GM23338 (cell line): ENCODE measurements at regions not wholly inside any gene's neighbourhood (a gene's known extent, or its start where the extent isn't known, plus 50 kb on each side); places are given as distances from the start of the nearest gene placed in this dataset.

Experiments used
- ATAC-seq: fragments of 200-7000 bp; cut with Tn5 transposase; 3 replicates; pipeline ENCODE4 v1.9.1; 2020
- DNase-seq: peaks from one replicate; pipeline ENCODE4 v3.0.0-alpha.2; 2015; ENCODE audit warnings: low spot score
- H2AFZ ChIP-seq: fragments of 200-600 bp; sonication (generic); 2 replicates; pipeline ENCODE4 v1.8.0; 2016; ENCODE audit warnings: antibody characterized with exemption, mild to moderate bottlenecking, moderate library complexity
- H3F3A ChIP-seq: fragments of 200-600 bp; sonication (generic); replicated peaks from 2 replicates; pipeline ENCODE4 v1.8.0; 2017; ENCODE audit warnings: antibody characterized with exemption, mixed run types, low read depth
- H3K27ac ChIP-seq: fragments of 200-600 bp; sonication (generic); 2 replicates; pipeline ENCODE4 v1.6.1; 2016; ENCODE audit warnings: low read depth
- H3K27me3 ChIP-seq: fragments of 200-600 bp; sonication (generic); 2 replicates; pipeline ENCODE4 v1.8.0; 2016; ENCODE audit warnings: mild to moderate bottlenecking, mixed run types, moderate library complexity; ENCODE audit not compliant: insufficient read depth
- H3K36me3 ChIP-seq: fragments of 200-600 bp; sonication (generic); 2 replicates; pipeline ENCODE4 v1.8.0; 2016; ENCODE audit warnings: mild to moderate bottlenecking; ENCODE audit not compliant: insufficient read depth
- H3K4me1 ChIP-seq: fragments of 200-600 bp; sonication (generic); 2 replicates; pipeline ENCODE4 v1.8.0; 2016; ENCODE audit warnings: mild to moderate bottlenecking, moderate library complexity; ENCODE audit not compliant: insufficient read depth
- H3K4me2 ChIP-seq: fragments of 200-600 bp; sonication (generic); 2 replicates; pipeline ENCODE4 v1.7.1; 2017; ENCODE audit warnings: mixed run types
- H3K4me3 ChIP-seq: fragments of 200-600 bp; sonication (generic); 2 replicates; pipeline ENCODE4 v1.6.1; 2016; ENCODE audit warnings: mixed run types
- H3K79me2 ChIP-seq: fragments of 200-600 bp; sonication (generic); replicated peaks from 2 replicates; pipeline ENCODE4 v1.8.0; 2017; ENCODE audit warnings: mild to moderate bottlenecking; ENCODE audit not compliant: insufficient read depth
- H3K9me2 ChIP-seq: fragments of 200-600 bp; sonication (generic); 2 replicates; pipeline ENCODE4 v1.8.0; 2017; ENCODE audit not compliant: insufficient read depth
- H4K20me1 ChIP-seq: fragments of 200-600 bp; sonication (generic); replicated peaks from 2 replicates; pipeline ENCODE4 v1.8.0; 2017; ENCODE audit warnings: mild to moderate bottlenecking; ENCODE audit not compliant: insufficient read depth
- H3K27ac Mint-ChIP-seq: 2 replicates; pipeline ENCODE4 v1.8.0; 2020; ENCODE audit warnings: inconsistent platforms, mild to moderate bottlenecking, moderate library complexity, mixed read lengths
- H3K27me3 Mint-ChIP-seq: 3 replicates; pipeline ENCODE4 v1.8.0; 2022; ENCODE audit warnings: low read depth, mild to moderate bottlenecking, moderate library complexity, mixed read lengths, inconsistent platforms; ENCODE audit not compliant: insufficient read depth, poor library complexity
- H3K36me3 Mint-ChIP-seq: 3 replicates; pipeline ENCODE4 v1.8.0; 2021; ENCODE audit warnings: low read depth, mild to moderate bottlenecking, inconsistent platforms, moderate library complexity, mixed read lengths
- H3K4me1 Mint-ChIP-seq: 3 replicates; pipeline ENCODE4 v1.8.0; 2020; ENCODE audit warnings: mild to moderate bottlenecking, inconsistent platforms, mixed read lengths
- H3K4me3 Mint-ChIP-seq: 3 replicates; pipeline ENCODE4 v1.8.0; 2021; ENCODE audit warnings: moderate library complexity, mild to moderate bottlenecking, inconsistent platforms, mixed read lengths
- H3K9me3 Mint-ChIP-seq: 3 replicates; pipeline ENCODE4 v1.8.0; 2020; ENCODE audit warnings: moderate library complexity, mild to moderate bottlenecking, inconsistent platforms, mixed read lengths
- CREB1 ChIP-seq: fragments of 250-450 bp; sonication (Bioruptor Pico); IDR thresholded peaks from 2 replicates; pipeline ENCODE4 v1.5.0; 2020; ENCODE audit warnings: low read depth, mild to moderate bottlenecking, moderate library complexity
- POLR2AphosphoS5 ChIP-seq: IDR thresholded peaks from 2 replicates; pipeline ENCODE4 v1.6.1; 2016; ENCODE audit warnings: antibody characterized with exemption, low read depth
- ZNF331 ChIP-seq: fragments of 250-450 bp; sonication (Bioruptor Pico); IDR thresholded peaks from 2 replicates; pipeline ENCODE4 v1.5.0; 2020; ENCODE audit warnings: low read depth, mild to moderate bottlenecking, moderate library complexity
- TF ChIP-seq, protein P1 (sequence below): IDR thresholded peaks from one replicate; pipeline ENCODE4 v1.6.1; 2018; ENCODE audit warnings: antibody characterized with exemption; ENCODE audit not compliant: unreplicated experiment
- TF ChIP-seq, protein P2 (sequence below): IDR thresholded peaks from 2 replicates; pipeline ENCODE4 v1.6.1; 2016; ENCODE audit warnings: antibody characterized with exemption
- TF ChIP-seq, protein P3 (sequence below), 2 experiments: fragments of 200-600 bp in 1 of 2; sonication (generic) in 1 of 2; conservative IDR thresholded peaks; 2 replicates each; pipeline versions ENCODE4 v1.5.1 to v1.6.1; 2016 to 2017; ENCODE audit warnings: antibody characterized with exemption in 2 of 2, low read depth in 2 of 2, mild to moderate bottlenecking in 2 of 2, moderate library complexity in 1 of 2
- TF ChIP-seq, protein P4 (sequence below): fragments of 250-450 bp; sonication (Bioruptor Pico); IDR thresholded peaks from 2 replicates; pipeline ENCODE4 v1.5.0; 2020; ENCODE audit warnings: mild to moderate bottlenecking, moderate library complexity

DNA sequence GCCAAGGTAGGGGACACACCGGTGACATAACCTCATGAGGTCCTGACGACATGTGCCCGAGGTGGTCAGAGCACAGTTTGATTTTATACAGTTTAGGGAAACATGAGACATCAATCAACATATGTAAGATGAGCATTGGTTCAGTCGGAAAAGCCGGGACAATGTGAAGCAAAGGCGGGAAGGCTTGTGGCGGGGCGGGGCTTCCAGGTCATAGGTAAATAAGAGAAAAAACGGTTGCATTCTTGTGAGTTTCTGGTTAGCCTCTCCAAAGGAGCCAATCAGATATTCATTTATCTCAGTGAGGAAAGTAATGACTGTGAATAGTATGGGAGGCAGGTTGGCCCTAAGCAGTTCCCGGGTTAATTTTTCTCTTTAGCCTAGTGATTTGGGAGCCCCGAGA, 271.7 kb upstream of the ATP10A start (continued):
- TF ChIP-seq, protein P1, sequence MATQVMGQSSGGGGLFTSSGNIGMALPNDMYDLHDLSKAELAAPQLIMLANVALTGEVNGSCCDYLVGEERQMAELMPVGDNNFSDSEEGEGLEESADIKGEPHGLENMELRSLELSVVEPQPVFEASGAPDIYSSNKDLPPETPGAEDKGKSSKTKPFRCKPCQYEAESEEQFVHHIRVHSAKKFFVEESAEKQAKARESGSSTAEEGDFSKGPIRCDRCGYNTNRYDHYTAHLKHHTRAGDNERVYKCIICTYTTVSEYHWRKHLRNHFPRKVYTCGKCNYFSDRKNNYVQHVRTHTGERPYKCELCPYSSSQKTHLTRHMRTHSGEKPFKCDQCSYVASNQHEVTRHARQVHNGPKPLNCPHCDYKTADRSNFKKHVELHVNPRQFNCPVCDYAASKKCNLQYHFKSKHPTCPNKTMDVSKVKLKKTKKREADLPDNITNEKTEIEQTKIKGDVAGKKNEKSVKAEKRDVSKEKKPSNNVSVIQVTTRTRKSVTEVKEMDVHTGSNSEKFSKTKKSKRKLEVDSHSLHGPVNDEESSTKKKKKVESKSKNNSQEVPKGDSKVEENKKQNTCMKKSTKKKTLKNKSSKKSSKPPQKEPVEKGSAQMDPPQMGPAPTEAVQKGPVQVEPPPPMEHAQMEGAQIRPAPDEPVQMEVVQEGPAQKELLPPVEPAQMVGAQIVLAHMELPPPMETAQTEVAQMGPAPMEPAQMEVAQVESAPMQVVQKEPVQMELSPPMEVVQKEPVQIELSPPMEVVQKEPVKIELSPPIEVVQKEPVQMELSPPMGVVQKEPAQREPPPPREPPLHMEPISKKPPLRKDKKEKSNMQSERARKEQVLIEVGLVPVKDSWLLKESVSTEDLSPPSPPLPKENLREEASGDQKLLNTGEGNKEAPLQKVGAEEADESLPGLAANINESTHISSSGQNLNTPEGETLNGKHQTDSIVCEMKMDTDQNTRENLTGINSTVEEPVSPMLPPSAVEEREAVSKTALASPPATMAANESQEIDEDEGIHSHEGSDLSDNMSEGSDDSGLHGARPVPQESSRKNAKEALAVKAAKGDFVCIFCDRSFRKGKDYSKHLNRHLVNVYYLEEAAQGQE, result no peak
- TF ChIP-seq, protein P2, sequence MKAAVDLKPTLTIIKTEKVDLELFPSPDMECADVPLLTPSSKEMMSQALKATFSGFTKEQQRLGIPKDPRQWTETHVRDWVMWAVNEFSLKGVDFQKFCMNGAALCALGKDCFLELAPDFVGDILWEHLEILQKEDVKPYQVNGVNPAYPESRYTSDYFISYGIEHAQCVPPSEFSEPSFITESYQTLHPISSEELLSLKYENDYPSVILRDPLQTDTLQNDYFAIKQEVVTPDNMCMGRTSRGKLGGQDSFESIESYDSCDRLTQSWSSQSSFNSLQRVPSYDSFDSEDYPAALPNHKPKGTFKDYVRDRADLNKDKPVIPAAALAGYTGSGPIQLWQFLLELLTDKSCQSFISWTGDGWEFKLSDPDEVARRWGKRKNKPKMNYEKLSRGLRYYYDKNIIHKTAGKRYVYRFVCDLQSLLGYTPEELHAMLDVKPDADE, result no peak
- TF ChIP-seq CREB1 (CRISPR knock-in tag), result no peak
- TF ChIP-seq, protein P3, sequence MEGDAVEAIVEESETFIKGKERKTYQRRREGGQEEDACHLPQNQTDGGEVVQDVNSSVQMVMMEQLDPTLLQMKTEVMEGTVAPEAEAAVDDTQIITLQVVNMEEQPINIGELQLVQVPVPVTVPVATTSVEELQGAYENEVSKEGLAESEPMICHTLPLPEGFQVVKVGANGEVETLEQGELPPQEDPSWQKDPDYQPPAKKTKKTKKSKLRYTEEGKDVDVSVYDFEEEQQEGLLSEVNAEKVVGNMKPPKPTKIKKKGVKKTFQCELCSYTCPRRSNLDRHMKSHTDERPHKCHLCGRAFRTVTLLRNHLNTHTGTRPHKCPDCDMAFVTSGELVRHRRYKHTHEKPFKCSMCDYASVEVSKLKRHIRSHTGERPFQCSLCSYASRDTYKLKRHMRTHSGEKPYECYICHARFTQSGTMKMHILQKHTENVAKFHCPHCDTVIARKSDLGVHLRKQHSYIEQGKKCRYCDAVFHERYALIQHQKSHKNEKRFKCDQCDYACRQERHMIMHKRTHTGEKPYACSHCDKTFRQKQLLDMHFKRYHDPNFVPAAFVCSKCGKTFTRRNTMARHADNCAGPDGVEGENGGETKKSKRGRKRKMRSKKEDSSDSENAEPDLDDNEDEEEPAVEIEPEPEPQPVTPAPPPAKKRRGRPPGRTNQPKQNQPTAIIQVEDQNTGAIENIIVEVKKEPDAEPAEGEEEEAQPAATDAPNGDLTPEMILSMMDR (conservative IDR thresholded peaks at IDR 0.05; ENCODE audit: low read depth in 2 of 2), result no peak
- no peak for TF ChIP-seq POLR2AphosphoS5

- Histone ChIP-seq H3K27ac (0 out of 2 replicates have a peak overlapping the region, but pooled peaks have one; percentile 28), H3K27me3 (no peaks in the 10 kb centered on the region), H3K36me3 (no peaks in the 10 kb centered on the region), H3K79me2 (no peaks in the 10 kb centered on the region), H3K4me2 (peak overlapping the region; percentile 55), H3F3A (peaks cover 5% of the 10 kb centered on the region; the same call in 1 of the 2 replicates), H4K20me1 (no peaks in the 10 kb centered on the region), H3K4me3 (no peak overlapping the region), H3K4me1 (peaks cover 42% of the 10 kb centered on the region), H2AFZ (no peak overlapping the region), H3K9me2 (peaks cover 6% of the 10 kb centered on the region)
- no peak overlapping the region for H3K4me3 Mint-ChIP-seq
- DNase-seq (no peak), ATAC-seq (no peak; the same call in 2 of the 3 replicates)
- H3K4me1 Mint-ChIP-seq, result peaks cover 45% of the 10 kb centered on the region
- H3K36me3 Mint-ChIP-seq, result no peaks in the 10 kb centered on the region
- no peak overlapping the region for H3K27ac Mint-ChIP-seq
- H3K27me3 Mint-ChIP-seq, result peaks cover 4% of the 10 kb centered on the region
- TF ChIP-seq, protein P4, sequence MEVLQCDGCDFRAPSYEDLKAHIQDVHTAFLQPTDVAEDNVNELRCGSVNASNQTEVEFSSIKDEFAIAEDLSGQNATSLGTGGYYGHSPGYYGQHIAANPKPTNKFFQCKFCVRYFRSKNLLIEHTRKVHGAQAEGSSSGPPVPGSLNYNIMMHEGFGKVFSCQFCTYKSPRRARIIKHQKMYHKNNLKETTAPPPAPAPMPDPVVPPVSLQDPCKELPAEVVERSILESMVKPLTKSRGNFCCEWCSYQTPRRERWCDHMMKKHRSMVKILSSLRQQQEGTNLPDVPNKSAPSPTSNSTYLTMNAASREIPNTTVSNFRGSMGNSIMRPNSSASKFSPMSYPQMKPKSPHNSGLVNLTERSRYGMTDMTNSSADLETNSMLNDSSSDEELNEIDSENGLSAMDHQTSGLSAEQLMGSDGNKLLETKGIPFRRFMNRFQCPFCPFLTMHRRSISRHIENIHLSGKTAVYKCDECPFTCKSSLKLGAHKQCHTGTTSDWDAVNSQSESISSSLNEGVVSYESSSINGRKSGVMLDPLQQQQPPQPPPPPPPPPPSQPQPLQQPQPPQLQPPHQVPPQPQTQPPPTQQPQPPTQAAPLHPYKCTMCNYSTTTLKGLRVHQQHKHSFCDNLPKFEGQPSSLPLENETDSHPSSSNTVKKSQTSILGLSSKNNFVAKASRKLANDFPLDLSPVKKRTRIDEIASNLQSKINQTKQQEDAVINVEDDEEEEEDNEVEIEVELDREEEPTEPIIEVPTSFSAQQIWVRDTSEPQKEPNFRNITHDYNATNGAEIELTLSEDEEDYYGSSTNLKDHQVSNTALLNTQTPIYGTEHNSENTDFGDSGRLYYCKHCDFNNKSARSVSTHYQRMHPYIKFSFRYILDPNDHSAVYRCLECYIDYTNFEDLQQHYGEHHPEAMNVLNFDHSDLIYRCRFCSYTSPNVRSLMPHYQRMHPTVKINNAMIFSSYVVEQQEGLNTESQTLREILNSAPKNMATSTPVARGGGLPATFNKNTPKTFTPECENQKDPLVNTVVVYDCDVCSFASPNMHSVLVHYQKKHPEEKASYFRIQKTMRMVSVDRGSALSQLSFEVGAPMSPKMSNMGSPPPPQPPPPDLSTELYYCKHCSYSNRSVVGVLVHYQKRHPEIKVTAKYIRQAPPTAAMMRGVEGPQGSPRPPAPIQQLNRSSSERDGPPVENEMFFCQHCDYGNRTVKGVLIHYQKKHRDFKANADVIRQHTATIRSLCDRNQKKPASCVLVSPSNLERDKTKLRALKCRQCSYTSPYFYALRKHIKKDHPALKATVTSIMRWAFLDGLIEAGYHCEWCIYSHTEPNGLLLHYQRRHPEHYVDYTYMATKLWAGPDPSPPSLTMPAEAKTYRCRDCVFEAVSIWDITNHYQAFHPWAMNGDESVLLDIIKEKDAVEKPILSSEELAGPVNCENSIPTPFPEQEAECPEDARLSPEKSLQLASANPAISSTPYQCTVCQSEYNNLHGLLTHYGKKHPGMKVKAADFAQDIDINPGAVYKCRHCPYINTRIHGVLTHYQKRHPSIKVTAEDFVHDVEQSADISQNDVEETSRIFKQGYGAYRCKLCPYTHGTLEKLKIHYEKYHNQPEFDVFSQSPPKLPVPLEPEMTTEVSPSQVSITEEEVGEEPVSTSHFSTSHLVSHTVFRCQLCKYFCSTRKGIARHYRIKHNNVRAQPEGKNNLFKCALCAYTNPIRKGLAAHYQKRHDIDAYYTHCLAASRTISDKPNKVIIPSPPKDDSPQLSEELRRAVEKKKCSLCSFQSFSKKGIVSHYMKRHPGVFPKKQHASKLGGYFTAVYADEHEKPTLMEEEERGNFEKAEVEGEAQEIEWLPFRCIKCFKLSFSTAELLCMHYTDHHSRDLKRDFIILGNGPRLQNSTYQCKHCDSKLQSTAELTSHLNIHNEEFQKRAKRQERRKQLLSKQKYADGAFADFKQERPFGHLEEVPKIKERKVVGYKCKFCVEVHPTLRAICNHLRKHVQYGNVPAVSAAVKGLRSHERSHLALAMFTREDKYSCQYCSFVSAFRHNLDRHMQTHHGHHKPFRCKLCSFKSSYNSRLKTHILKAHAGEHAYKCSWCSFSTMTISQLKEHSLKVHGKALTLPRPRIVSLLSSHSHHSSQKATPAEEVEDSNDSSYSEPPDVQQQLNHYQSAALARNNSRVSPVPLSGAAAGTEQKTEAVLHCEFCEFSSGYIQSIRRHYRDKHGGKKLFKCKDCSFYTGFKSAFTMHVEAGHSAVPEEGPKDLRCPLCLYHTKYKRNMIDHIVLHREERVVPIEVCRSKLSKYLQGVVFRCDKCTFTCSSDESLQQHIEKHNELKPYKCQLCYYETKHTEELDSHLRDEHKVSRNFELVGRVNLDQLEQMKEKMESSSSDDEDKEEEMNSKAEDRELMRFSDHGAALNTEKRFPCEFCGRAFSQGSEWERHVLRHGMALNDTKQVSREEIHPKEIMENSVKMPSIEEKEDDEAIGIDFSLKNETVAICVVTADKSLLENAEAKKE (CRISPR knock-in tag), result peak; percentile 86; the same call in 1 of the 2 replicates
- no peak for TF ChIP-seq ZNF331 (CRISPR knock-in tag)
- no peaks in the 10 kb centered on the region for H3K9me3 Mint-ChIP-seq
These were observed 271.0 kb upstream of the ATP10A start for GRCh38 chr15:26134152-26134551.
